Right lung (tissue), 2 donors: ENCODE measurements at regions not wholly inside any gene's neighbourhood (a gene's known extent, or its start where the extent isn't known, plus 50 kb on each side); places are given as distances from the start of the nearest gene placed in this dataset.

Experiments used
- DNase-seq, 2 donors: peaks; one replicate each; pipeline ENCODE4 v3.0.0-alpha.2; 2013

DNA sequence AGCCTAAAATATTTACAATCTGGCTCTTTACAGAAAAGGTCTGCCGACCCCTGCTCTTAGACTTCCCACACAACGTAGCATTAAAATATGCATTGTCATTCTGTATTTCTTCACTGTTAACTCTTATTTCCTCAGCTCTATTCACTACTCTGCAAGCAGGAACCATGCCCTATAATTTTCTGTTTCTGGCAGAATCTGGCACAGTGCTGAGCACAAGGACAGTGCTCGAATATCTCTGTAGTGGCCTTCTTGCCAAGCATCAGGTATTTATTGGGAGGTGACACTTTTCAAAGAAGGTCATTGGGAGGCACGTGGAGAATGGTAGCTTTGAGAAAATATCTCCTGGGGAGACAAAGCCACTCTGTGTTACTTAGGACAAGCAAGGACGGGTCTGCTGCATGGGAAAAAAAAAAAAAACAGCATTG lies 77.9 kb downstream of the PSMG1 start:
- no peak for DNase-seq

DNA sequence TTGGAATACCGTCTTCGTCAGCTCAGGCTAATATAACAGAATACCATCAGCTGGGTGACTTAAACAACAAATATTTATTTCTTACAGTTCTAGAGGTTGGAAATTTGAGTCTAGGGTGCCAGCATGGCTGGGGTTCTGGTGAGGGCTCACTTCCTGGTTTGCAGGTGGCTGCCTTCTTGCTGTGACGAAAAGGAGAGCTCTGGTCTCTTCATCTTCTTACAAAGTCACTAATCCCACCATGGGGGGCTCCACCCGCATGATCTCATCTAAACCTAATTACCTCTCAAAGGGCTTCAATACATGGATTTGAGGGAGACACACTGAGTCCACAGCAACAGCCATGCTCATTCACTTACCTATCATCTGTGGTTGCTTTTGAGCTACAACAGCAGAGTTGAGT lies 78.3 kb downstream of the PSMG1 start:
- no peak for DNase-seq

DNA sequence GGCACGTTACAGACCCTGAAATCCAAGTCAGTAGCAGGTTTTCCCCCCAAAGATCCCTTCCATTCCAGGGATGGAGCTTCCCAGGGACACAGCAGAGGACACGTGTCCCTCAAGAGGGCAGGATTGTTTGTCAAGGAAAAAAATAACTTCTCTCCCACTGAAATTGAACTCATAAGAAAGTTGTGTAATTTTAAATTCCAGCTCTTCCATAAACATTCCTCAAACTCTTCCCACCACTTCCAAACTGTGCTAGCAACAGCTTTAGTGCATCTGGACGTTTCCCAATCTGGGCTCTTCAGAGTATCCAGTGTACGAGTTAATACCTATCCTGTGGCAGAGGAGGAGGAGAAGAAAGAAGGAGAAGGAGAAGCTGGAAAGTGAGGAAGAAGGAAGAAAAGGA lies 79.6 kb downstream of the PSMG1 start:
- DNase-seq = no peak

DNA sequence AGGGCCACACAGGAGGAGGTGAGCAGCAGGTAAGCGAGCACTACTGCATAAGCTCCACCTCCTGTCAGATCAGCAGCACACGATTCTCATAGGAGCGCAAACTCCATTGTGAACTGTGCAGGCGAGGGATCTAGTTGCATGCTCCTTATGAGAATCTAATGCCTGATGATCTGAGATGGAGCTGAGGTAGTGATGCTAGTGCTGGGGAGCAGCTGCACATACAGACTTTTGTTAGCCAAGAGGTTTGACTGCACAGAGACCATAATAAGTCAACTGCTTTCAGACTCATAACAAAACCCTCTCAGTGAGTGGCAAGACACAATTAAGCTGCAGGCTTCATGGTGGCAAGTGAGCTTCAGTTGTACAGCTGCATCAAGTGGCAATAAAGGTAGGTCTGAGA lies 83.4 kb downstream of the PSMG1 start:
- no peak for DNase-seq

DNA sequence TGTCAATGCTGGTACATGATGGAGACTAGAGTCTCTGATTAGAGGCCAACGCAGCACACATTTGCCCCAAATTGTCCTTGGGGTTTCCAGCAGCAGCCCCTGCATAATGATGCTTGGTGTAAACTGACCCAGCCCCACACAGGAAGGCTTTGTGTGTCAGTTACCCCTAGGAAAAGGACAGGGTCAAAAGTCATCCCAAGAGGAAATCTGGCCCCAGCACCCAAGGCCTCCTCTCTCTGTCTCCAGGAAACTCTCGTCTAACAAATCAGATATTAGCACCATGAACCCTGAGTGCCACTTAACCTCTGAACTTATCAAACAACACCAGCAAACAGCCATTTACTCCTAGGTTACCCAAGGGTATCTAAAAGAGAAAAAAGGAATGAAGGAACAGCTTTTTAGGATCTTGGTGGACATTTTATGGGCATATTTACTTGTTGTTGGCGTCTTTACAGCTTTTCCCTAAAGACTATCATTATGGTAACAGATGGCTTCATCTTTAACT lies 84.5 kb downstream of the PSMG1 start:
- DNase-seq = no peak

DNA sequence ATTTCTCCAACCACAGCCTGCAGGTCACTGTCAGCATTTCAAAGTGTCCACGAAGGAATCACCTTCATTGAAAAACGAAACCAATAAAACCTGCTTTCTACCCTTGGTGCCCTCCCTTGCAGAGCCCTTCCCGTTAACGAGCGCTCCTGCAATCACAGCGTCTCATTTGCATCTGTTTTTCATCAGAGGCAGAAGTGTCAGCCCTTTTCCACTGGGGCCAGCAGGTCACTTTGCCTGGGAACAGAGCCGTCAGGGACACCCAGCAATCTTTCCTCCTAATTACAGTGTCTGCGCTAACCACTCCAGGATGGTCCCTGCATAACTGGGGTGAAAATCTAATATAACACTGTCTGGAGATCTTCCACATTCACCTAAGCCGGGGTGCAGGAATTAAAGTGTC lies 85.3 kb downstream of the PSMG1 start:
- DNase-seq = no peak

DNA sequence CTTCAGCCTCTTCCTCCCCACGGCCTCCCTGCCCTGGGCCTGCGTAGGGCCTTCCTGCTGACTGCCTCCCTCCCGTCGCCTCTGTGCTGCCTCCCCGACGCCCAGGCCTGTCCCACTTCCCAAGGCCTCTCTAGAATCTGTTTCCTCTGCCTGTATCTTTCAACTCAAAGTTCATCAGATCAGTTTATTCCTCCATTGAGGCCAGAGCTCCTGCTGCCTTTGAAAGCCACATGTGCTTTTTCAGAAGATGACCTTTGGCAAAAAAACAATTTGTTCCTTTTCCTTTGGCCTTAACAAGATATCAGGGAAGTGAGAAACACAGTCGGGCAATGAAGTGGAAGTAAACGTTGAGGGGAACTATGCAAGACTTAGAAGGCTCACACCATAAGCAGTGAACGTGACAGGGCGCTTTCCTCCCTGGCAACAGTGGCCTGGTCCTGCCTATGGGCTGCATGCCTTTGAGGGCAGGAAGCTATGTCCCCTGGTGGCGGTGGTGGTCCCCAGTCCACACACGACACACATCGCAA lies 85.9 kb downstream of the PSMG1 start:
- no peak for DNase-seq

DNA sequence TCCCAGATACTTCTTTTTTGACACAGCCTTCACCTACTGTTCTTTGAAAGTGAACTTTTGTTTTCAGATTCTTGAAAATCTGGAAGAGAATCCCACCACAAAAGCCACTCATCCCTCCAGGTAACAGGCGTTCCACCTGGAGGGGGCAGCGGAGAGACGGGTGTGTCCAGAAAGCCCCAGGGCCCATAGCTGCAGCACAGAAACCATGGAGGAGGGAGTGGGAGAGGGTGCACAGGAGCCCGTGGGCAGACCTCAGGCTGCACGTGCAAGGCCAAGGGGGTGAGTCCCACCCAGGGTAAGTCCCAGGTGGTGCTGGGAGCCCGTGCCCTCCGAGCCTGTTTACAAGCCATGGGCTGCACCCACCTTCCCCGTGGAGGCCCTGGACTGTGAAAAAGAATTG lies 86.5 kb downstream of the PSMG1 start:
- DNase-seq = no peak

DNA sequence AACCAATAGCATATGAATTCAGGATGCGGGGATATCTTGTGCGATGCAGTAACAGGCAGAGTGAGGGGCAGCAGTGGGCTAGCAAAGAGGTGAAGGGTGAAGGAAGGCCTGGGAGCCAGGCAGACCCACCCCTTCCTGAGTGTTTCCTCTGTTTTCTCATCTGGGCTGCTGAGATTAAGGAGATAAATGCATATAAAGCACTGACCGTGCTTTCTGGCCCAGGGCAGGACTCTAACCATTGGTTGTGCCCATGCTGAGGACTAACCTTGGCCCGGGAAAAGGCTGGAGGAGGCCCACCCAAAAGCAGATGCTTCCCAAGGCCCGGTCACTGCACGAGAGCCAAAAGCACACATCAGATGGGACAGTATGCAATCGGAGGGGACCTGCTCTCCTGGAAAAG lies 87.6 kb downstream of the PSMG1 start:
- DNase-seq = no peak

DNA sequence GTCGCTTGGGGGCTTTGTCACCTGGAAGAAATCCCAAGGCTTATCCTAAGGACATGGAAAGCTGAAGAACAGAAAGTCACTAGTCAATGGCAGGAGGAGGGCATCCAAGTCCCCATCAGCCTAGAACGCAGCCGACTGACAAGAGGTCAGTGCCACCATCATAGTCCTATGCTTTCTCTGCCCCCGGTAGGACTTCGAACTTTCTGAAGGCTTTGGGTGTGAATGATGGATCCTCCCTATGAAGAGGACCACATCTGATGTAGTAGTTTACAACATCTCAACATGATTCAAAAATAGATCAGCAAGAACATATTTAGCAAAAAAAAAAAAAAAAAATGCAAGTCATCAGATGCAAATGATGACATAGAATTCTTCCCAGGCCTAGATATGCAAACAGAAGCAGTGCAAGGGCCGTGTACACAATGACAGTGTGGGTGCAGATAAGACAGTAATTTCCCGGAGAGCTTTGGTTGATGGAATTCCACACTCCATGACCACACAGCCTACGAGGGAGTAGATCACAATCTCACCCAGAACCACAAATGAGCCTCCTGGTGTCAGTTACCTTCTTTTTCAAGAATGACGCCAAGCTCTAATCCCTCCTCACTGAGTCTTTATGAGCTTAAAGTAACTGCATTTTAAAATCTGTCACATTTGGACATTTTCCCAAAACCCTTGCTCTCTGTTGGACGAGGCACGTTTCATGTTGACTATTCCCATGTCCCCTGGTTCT lies 88.2 kb downstream of the PSMG1 start:
- DNase-seq = no peak

DNA sequence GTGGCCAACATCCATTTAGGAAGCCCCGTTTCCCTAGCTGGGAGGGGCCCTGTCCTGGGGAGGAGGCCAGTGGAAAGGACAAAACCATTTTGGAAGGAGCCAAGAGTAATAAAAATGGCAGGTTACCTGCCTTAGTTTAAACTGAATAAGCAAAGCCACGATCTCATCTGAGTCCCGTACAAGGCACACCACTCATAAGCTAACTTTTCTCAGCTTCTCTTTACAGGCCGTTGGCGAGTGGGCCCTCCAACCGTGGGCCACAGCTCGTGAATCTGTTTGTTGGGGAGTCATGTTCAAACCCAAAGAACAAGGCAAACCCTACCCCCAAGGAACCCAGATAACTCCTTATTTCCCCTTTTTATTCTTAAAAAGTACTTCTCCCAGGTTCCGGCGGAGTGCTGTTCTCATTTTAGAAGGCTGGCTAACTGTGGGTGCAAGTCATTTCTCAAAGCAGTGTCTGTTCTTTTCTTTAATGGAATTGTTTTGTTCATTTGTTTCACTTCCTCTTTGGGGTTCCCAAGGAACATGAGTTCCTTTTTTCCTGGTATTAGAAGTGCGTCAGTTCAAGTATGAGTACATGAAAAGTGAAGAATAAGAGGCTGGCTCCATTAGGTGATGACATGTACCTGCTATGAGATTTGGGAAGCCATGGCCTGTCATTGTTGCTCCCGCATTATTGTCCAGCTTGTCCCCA lies 89.0 kb downstream of the PSMG1 start:
- DNase-seq = no peak

DNA sequence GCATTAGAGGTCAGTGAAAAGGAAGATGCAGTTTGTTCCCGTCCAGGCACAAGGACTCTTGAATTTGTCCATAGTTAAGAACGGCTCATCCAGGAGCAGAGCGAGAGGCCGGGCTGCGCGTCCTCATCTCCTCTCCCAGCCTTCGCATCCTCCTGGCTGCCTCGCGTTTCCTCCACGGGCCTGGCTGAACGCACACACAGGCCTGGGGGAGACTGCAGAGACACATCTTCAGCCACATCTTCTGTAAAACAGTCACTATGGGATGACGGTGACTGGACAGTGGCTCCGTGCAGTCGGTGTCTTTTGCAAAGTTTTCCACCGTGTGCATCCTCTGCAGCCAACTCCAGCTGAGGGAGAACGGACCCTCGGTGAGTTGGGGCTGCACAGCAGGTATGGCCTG lies 89.7 kb downstream of the PSMG1 start:
- no peak for DNase-seq

DNA sequence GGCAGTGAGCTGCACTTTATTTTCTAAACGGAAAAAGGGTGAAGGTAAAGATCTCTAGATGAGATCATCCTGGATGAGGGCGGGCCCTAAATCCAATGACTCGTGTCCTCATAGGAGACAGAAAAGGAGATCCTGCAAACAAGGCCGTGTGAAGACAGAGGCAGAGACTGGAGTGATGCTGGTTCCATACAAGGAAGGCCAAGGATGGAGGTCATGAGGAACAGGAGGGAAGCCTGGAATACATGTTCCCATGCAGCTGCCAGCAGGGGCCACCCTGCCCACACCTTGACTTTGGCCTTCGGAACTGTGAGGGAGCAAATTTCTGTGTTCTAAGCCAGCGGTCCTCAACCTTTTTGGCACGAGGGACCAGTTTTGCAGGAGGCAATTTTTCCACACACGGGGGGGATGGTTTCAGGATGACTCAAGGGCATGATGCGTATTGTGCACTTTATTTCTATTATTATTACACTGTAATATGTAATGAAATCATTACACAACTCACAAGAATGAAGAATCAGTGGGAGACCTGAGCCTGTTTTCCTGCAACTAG lies 94.3 kb downstream of the PSMG1 start:
- DNase-seq = no peak

DNA sequence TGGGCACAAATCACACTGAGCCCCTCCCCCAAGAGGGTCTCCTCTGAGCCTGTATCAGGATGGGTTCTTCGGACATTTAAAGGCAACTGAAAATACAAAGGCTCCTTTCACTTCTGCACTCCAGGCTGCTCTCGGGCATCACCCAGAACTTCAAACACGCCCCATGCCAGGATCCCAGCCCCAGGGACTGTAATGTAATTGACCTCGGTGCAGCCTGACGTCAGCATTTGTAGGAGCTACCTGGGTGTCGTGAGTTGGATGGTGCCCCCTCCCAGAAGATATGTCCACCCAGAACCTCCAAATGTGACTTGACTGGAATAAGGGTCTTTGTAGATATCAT lies 95.2 kb downstream of the PSMG1 start:
- no peak for DNase-seq

DNA sequence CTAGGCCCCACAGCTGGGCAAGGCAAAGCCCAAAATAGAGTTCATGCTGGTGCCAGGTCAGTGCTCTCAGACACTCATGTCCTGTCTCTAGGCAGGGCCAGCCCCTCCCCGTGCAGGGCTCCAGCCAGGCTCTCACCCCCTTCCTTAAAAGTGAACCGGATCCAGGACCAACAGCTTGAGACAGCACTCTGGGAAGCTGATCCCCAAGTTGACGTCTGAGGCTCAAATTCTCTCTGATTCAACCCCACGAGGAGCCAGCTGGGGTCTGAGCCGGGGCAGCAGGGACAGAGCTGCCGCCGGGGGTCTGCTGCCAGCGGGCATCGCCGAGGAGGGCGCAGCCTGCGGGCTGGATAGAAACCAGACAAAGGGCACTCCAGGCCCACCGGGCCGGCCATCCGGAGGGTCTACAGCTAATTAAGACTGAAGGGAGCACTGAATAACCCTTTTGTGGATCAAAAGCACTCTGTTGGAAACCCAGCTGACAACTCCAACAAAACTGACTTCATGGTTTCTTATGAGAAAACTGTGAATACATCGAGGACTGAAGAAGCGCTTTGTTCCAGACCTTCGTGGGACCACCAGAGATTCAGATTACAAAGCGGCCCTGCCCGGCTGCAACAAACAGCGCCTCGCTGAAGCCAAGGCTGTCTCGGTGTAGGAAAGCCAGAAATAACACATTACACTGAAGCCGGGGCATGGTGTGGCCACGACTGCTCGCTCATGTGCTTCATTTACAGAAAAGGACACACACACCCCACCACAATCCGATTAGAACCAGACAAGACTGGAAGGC lies 95.8 kb downstream of the PSMG1 start:
- DNase-seq = no peak

DNA sequence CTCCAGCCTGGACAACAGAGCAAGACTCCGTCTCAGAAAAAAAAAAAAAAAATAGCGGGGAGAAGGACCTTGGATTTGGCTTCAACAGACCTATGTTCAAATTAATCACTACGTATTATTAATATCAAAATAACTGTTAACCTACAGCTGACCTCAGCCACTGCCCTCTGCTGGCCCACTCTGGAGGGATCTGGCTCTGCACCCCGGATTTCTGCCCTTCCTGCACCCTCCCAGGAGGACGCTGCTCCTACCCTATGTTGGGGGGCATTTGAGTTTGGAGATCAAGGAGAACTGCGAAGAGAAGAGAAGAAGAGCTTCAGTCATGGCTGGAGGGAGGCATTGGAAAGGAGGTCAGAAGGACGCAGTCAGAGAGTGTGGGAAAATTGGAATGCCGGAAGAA lies 96.7 kb downstream of the PSMG1 start:
- no peak for DNase-seq

DNA sequence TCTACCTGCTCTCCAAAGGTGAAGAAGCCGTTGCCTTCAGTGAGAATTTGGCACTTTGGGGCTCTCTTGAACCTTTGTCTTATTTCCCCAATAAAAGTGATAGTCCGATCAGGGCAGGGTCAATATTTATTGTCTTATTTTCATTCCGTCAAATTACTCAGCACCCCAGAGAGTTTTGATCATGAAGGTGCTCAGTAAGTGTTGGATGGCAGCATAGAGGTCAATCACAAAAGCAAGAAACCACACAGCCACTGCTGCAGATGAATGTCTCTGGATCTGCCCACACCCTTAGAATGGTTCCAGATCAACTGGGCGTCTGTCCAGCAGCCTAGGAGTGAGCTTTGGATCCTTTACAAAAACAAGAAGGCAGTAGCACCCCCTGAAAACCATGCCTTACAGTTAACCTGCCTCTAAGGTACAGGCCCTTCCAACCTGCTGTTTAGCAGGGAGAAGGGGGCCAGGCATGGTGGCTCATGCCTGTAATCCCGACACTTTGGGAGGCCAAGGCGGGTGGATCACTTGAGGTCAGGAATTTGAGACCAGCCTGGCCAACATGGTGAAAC lies 97.3 kb downstream of the PSMG1 start:
- no peak for DNase-seq

DNA sequence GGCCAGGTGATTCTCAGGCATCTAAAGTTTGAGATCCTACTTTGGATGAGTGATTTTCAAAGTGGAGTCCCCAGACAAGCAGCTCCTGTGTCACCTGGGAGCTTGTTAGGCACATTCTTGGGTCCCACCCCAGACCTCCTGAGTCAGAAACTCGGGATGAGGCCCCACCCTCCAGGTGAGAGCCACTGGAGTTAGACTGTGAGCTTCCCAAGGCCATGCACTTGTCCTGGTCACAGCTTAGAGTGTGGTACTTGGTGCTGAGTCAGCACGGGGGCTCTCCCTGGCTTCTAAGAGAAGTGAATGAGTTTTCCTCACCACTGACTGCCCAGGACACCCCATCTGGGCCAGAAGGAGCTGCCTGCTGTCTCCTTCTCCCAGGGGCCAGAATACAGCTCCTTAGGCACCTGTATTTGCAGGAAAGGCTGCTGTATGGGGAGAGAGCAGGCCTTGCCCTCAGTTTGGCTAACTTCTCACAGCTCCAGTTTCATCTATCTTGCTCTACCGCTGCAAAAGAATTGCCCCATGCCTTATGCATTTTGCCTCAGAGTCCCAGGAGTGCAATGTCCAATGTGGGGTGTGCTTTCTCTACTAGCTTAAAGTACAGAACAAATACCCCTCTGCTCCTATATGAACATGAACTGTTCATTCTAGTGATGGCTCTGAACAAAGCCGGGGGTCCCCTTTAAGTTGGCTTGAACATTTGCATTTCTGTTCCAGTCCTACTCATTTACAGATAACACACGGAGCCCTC lies 98.1 kb downstream of the PSMG1 start:
- no peak for DNase-seq

DNA sequence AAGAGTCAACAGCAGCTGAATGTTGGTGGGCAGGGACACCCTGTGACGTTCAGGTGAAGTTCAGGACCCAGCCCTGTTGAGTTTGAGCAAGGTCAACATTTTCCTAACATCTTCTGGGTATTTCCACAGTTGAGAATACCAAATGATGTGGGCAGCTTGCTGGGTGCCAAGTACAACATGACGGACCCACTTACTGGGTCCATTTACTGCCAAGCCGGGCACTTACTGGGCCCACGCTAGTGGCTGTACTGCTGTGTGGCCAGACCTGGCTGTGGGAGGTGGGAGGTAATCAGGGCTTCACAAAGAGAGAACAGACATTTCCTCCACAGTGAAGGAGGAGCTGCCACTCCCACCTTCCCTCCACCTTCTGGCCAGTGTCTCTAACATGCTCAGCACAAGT lies 99.2 kb downstream of the PSMG1 start:
- DNase-seq = no peak

DNA sequence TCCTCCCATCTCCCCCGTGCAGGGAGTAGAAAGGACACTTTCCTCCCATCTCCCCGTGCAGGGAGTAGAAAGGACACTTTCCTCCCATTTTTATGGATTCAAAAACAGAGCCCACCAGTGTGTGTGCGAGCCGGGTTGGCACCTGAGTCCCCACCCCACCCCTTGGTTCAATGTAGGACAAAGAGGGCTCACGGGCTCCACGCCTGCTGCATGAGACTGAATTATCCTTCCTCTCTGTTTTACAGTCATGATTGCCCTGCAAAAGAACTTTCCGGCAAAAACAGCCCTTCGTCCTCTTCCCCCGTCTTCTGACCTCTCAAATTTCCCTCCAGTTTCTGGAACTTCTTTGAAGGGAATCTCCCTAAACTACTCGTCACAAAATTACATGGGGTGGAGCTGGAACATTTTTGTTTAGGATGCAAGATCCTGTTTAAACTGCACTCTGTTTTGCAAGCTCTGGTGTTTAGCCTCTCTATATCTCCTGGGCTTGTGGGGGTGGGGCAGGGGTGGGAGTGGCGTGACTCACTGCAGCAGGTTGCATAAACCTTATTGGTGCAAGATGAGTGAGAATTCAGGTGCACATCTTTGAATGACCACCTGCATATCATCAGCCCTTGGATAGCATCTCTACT lies 99.8 kb downstream of the PSMG1 start:
- no peak for DNase-seq
